Lung (tissue), 11 donors: ENCODE measurements at regions not wholly inside any gene's neighbourhood (a gene's known extent, or its start where the extent isn't known, plus 50 kb on each side); places are given as distances from the start of the nearest gene placed in this dataset.

ENCODE experiments used
- ATAC-seq: fragments of 200-7000 bp; cut with Tn5 transposase; one replicate; pipeline ENCODE4 v1.9.1; 2020; ENCODE audit warnings: moderate number of reproducible peaks; ENCODE audit not compliant: insufficient read depth, low FRiP score
- DNase-seq, 3 donors: peaks; one replicate each; pipeline ENCODE4 v3.0.0-alpha.2; 2013 to 2017
- H3K27ac ChIP-seq, 2 donors: one replicate each; pipeline ENCODE4 v1.5.1; 2013; ENCODE audit warnings: mild to moderate bottlenecking in 2 of 2, moderate library complexity in 2 of 2, control low read depth in 1 of 2, inconsistent platforms in 1 of 2, low read depth in 1 of 2, low read length in 1 of 2
- H3K27me3 ChIP-seq, 3 donors: one replicate each; pipeline ENCODE4 v1.5.1; 2013; ENCODE audit warnings: low read length in 2 of 3; ENCODE audit not compliant: control insufficient read depth in 3 of 3, insufficient read depth in 3 of 3
- H3K36me3 ChIP-seq, 4 donors: one replicate each; pipeline ENCODE4 v1.5.1; 2013; ENCODE audit warnings: low read length in 4 of 4, mild to moderate bottlenecking in 1 of 4, moderate library complexity in 1 of 4; ENCODE audit not compliant: control insufficient read depth in 4 of 4, insufficient read depth in 4 of 4
- H3K4me1 ChIP-seq, 5 donors: one replicate each; pipeline ENCODE4 v1.5.1; 2013; ENCODE audit warnings: low read length in 5 of 5, mild to moderate bottlenecking in 2 of 5, moderate library complexity in 1 of 5; ENCODE audit not compliant: control insufficient read depth in 5 of 5, insufficient read depth in 5 of 5
- H3K4me3 ChIP-seq: one replicate; pipeline ENCODE4 v1.5.1; 2013; ENCODE audit warnings: mild to moderate bottlenecking, control low read depth, moderate library complexity
- H3K9ac ChIP-seq, 2 donors: one replicate each; pipeline ENCODE4 v1.5.1; 2013; ENCODE audit warnings: low read length in 2 of 2, control low read depth in 1 of 2; ENCODE audit not compliant: insufficient read depth in 1 of 2
- H3K9me3 ChIP-seq, 4 donors: one replicate each; pipeline ENCODE4 v1.5.1; 2013; ENCODE audit warnings: low read length in 3 of 4, mild to moderate bottlenecking in 1 of 4, moderate library complexity in 1 of 4; ENCODE audit not compliant: control insufficient read depth in 4 of 4, insufficient read depth in 3 of 4
- WGBS, 2 donors: extraction: QIAGEN DNeasy Blood & Tissue Kit; methylation state at CpG; one replicate each; pipeline ENCODE4 v1.1.7; 2013; 5-methylcytosine and 5-hydroxymethylcytosine counted together
- TF ChIP-seq, protein P1 (sequence below): IDR thresholded peaks from 2 replicates; pipeline ENCODE4 v1.5.1; 2012; ENCODE audit warnings: mild to moderate bottlenecking; ENCODE audit errors: control extremely low read depth, extremely low read depth
- donor health status: control.
- donor health status: control.
- donor health status: Bipolar disorder and iron deficiency.
- donor health status: healthy.
- donor health status: DM: yes; HTN: yes; CAD: no.

DNA sequence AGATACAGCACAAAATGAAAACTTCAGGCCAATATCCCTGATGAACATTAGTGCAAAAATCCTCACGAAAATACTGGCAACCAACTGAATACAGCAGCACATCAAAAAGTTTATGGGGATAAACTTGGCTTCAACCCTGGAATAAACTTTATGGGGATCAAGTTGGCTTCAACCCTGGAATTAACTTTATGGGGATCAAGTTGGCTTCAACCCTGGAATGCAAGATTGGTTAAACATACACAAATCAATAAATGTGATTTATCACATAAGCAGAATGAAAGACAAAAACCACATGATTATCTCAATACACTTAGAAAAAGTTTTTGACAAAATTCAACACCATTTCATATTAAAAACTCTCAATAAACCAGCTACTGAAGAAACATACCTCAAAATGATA lies 213.7 kb upstream of the DMRTA1 start:
- no peak for ATAC-seq
- Histone ChIP-seq H3K36me3 (no peaks in the 10 kb centered on the region), H3K27me3 (no peaks in the 10 kb centered on the region), H3K4me3 (no peak overlapping the region), H3K4me1 (no peaks in the 10 kb centered on the region), H3K9me3 (peaks cover 0 to 2% (median 0%) of the 10 kb centered on the region in 4 donors), H3K27ac (no peak overlapping the region), H3K9ac (no peak overlapping the region)
- DNase-seq = no peak
- WGBS, 2 donors = 84 to 96% methylated on average over 1 of the region's 1 CpG
- TF ChIP-seq, protein P1, sequence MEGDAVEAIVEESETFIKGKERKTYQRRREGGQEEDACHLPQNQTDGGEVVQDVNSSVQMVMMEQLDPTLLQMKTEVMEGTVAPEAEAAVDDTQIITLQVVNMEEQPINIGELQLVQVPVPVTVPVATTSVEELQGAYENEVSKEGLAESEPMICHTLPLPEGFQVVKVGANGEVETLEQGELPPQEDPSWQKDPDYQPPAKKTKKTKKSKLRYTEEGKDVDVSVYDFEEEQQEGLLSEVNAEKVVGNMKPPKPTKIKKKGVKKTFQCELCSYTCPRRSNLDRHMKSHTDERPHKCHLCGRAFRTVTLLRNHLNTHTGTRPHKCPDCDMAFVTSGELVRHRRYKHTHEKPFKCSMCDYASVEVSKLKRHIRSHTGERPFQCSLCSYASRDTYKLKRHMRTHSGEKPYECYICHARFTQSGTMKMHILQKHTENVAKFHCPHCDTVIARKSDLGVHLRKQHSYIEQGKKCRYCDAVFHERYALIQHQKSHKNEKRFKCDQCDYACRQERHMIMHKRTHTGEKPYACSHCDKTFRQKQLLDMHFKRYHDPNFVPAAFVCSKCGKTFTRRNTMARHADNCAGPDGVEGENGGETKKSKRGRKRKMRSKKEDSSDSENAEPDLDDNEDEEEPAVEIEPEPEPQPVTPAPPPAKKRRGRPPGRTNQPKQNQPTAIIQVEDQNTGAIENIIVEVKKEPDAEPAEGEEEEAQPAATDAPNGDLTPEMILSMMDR = no peak

DNA sequence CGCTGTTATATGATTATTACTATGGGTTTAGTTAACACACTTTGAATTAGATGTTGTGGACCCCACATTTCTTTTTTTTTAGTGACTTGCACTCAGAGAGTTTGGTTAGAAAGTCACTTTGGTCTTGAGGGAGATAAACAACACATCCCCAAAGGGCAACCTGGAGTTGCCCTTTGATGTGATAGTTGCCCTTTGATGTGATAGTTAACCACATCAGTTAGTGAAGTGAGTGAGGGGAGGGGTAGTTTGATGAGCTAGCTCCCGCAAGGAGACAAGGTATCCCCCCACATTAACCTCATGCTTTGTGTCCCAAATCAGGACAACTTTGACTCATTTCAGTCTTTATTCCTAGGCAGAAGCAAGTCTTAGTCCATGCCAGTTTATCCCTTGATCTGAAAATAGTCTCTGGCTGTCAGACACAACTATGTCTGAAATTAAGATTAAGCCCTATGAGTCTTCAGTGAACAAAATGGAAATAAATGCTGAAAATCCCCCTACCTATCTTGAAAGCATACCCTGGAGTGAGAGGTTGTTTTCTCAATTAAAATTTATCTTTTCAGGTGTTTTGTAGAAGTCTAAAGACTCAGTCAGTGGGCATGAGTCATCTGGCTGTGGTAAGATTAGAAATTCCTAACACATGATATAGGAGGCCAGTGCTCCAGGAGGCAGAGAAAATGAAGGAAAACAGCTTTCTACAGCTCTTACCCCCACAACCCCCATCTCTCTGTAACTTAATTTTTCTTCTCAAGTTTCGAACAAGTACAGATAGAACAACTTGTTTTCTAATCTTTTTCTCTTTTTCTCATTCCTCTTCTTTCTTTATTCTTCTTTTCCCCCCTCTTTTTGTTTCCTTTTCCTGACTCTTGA lies 208.9 kb upstream of the DMRTA1 start:
- DNase-seq = no peak
- 88 to 93% methylated on average over 3 of the region's 3 CpGs for WGBS, 2 donors
- H3K9ac ChIP-seq = no peak overlapping the region
- no peak overlapping the region for H3K4me3 ChIP-seq
- no peak overlapping the region for H3K27ac ChIP-seq
- TF ChIP-seq, protein P1 = no peak
- no peaks in the 10 kb centered on the region for H3K4me1 ChIP-seq
- H3K27me3 ChIP-seq = no peaks in the 10 kb centered on the region
- no peaks in the 10 kb centered on the region for H3K9me3 ChIP-seq
- no peaks in the 10 kb centered on the region for H3K36me3 ChIP-seq
- ATAC-seq = no peak

DNA sequence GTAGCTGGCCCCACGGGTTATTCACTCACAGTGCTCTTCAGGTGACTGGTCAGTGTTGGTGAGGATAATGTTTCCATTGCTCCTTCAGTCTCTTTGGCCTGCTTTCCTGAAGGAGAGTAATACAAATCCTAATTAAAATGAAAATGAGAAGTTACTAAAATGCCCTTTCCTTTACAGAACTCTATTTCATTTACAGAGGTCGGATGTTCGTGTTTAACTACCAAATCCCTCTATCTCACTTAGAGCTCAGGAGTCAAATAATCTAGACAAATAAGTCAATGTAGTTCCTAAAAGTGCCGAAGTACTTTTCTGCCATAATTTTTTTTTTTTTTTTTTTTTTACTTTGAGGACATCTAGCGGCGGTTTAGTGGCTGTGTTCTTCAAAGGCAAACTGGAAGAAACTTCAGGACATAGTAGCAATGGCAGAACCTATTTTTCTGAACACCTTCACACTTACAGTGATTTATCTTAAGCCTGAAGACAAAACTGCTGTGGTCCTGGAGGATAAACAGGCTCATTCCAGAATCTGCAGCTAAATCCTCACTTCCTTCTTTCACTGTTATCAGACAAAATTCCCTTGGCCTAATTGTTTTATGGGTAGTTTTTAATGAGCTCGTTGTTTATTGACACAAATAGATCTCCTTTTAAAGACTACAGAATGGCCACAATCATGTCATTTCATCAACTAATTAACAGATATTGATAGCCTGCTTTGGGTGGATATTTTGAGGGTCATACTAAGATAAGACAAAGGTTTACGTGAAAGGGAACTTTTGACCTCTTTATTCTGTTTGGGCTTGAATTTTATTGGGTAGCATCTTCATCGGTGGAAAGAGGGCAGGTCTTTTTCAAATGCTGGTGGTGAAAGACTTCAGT lies 207.6 kb upstream of the DMRTA1 start:
- Histone ChIP-seq H3K4me1 (no peaks in the 10 kb centered on the region), H3K36me3 (no peaks in the 10 kb centered on the region), H3K27ac (no peak overlapping the region), H3K9ac (no peak overlapping the region), H3K27me3 (no peaks in the 10 kb centered on the region), H3K4me3 (no peak overlapping the region), H3K9me3 (no peaks in the 10 kb centered on the region)
- no peak for ATAC-seq
- WGBS, 2 donors = 20 to 22% methylated on average over 9 of the region's 9 CpGs
- TF ChIP-seq, protein P1 = peak; percentile 23
- DNase-seq = peak in 2 of 3 donors; percentile 34
